ENCODE measurements at regions not wholly inside any gene's neighbourhood (a gene's known extent, or its start where the extent isn't known, plus 50 kb on each side); places are given as distances from the start of the nearest gene placed in this dataset.

DNA sequence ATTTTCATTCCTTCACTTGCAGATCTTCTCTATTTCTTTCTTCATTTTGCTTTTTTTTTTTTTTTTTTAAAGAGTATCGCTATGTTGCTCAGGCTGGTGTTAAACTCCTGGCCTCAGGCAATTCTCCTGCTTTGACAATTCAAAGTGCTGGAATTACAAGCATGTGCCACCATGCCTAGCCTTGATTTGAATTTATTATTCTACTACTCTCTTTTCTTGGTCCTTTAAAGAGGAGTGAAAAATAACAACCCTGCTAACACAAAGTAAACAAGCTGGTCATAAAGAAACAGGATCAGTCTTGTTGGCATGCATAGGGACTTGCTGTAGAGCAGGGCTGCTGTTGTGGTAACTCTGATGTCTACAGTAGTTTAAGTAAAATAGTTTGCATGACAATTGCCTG lies 1615.3 kb upstream of the ZEB2 start:
- TF ChIP-seq, protein P1, sequence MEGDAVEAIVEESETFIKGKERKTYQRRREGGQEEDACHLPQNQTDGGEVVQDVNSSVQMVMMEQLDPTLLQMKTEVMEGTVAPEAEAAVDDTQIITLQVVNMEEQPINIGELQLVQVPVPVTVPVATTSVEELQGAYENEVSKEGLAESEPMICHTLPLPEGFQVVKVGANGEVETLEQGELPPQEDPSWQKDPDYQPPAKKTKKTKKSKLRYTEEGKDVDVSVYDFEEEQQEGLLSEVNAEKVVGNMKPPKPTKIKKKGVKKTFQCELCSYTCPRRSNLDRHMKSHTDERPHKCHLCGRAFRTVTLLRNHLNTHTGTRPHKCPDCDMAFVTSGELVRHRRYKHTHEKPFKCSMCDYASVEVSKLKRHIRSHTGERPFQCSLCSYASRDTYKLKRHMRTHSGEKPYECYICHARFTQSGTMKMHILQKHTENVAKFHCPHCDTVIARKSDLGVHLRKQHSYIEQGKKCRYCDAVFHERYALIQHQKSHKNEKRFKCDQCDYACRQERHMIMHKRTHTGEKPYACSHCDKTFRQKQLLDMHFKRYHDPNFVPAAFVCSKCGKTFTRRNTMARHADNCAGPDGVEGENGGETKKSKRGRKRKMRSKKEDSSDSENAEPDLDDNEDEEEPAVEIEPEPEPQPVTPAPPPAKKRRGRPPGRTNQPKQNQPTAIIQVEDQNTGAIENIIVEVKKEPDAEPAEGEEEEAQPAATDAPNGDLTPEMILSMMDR (conservative IDR thresholded peaks at IDR 0.05; ENCODE audit: low read depth in 2 of 2) = no peak
- TF ChIP-seq EZH2 (IDR thresholded peaks at IDR 0.05; ENCODE audit: low read depth, unreplicated experiment) = no peak
- TF ChIP-seq EZH2phosphoT487 (IDR thresholded peaks at IDR 0.05; ENCODE audit: unreplicated experiment) = no peak
- no peak for TF ChIP-seq POLR2AphosphoS5 (IDR thresholded peaks at IDR 0.05; ENCODE audit: low read depth)
- TF ChIP-seq CREB1 (CRISPR knock-in tag; IDR thresholded peaks at IDR 0.05; ENCODE audit: low read depth) = no peak

Measured in GM23338 (cell line).